Sigmoid colon (tissue), 4 donors: ENCODE measurements at regions not wholly inside any gene's neighbourhood (a gene's known extent, or its start where the extent isn't known, plus 50 kb on each side); places are given as distances from the start of the nearest gene placed in this dataset.

Experiments
- CTCF ChIP-seq, 4 experiments: fragments of 450-650 bp in 3 of 4; fragments of 200-600 bp in 1 of 4; IDR thresholded peaks; one replicate each; pipeline ENCODE4 v1.5.1; 2016 to 2019; ENCODE audit warnings: antibody characterized with exemption in 4 of 4, mild to moderate bottlenecking in 3 of 4, moderate library complexity in 2 of 4
- EP300 ChIP-seq, 4 donors: sonication (generic); formaldehyde crosslinking; IDR thresholded peaks; one replicate each; pipeline ENCODE4 v1.6.1; 2017; ENCODE audit warnings: antibody characterized with exemption in 4 of 4
- POLR2A ChIP-seq, 2 donors: fragments of 450-650 bp; IDR thresholded peaks; one replicate each; pipeline ENCODE4 v1.6.1; 2016; ENCODE audit warnings: antibody characterized with exemption in 2 of 2, mild to moderate bottlenecking in 2 of 2, moderate library complexity in 2 of 2
- POLR2AphosphoS5 ChIP-seq, 4 donors: sonication (generic); formaldehyde crosslinking; IDR thresholded peaks; one replicate each; pipeline ENCODE4 v1.6.1; 2017; ENCODE audit warnings: antibody characterized with exemption in 4 of 4

DNA sequence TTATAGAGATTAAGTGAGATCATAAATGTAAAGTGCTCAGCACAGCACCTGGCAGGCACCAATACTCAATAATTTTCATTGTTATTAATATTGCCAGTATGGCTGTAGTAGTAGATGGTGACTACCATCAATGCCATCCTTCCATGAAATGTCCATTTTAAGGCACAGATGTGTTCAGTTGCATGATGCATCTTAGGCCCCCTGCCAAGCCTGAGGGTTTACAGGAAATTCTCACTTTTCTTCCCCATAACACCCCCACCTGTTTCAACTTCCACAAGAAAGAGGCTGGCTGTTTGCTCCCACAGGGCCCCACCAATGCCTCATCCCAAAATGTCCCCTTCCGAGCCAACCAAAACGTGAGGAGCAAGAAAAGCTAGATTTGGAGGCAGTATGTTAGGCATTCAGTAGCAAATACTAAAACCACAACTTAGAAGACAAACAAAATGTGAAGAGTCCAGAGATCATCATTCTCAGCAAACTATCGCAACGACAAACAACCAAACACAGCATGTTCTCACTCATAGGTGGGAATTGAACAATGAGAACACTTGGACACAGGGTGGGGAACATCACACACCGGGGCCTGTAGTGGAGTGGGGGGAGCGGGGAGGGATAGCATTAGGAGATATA is 110.6 kb upstream of the NHSL1 start:
- TF ChIP-seq POLR2A (IDR thresholded peaks at IDR 0.05) (no peak), CTCF (IDR thresholded peaks at IDR 0.05) (no peak), POLR2AphosphoS5 (IDR thresholded peaks at IDR 0.05) (no peak), EP300 (IDR thresholded peaks at IDR 0.05) (no peak)
